MM.1S (cell line): ENCODE measurements at regions not wholly inside any gene's neighbourhood (a gene's known extent, or its start where the extent isn't known, plus 50 kb on each side); places are given as distances from the start of the nearest gene placed in this dataset.

Source experiments
- CTCF ChIP-seq: fragments of 300-600 bp; sonication (generic); IDR thresholded peaks from 2 replicates; pipeline ENCODE4 v1.5.1; 2016; ENCODE audit warnings: antibody characterized with exemption, low read length, mixed read lengths
- EZH2phosphoT487 ChIP-seq: fragments of 300-600 bp; sonication (generic); IDR thresholded peaks from 2 replicates; pipeline ENCODE4 v1.6.1; 2018; ENCODE audit warnings: antibody characterized with exemption, low read length

- TF ChIP-seq CTCF = no peak
- no peak for TF ChIP-seq EZH2phosphoT487
Measured at GRCh38 chr1:82867781-82868180, 1067.0 kb downstream of the ADGRL2 start.
